ENCODE measurements at regions not wholly inside any gene's neighbourhood (a gene's known extent, or its start where the extent isn't known, plus 50 kb on each side); places are given as distances from the start of the nearest gene placed in this dataset.

DNA sequence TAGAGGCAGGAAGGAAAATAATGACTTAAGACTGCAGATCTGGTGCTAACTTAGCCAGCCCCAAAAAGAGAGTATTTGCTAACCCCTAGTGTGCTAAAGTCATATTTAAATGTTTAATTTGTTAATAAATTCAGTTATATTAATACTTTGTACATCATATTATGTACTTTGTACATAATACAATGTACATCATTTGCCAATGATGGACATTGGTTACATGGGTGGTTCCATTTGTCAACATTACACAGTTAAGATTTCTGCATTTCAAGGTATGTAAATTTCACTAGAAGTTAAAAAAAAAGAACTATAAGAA lies 63.9 kb upstream of the PIM1 start:
- no peaks in the 10 kb centered on the region for H3K9me3 ChIP-seq
- intact Hi-C loops (cut with DNase I; ENCODE audit: low total_unique reads), result no loop called here
- H3K27me3 ChIP-seq, result no peaks in the 10 kb centered on the region
- H3K27ac ChIP-seq, result no peak overlapping the region
- no peak for DNase-seq (ENCODE audit: low spot score in 2 of 2)
- H3K4me3 ChIP-seq, result no peak overlapping the region
- TF ChIP-seq POLR2AphosphoS5 (IDR thresholded peaks at IDR 0.05), result no peak
- no peak for TF ChIP-seq POLR2A (IDR thresholded peaks at IDR 0.05)
- TF ChIP-seq, protein P1, sequence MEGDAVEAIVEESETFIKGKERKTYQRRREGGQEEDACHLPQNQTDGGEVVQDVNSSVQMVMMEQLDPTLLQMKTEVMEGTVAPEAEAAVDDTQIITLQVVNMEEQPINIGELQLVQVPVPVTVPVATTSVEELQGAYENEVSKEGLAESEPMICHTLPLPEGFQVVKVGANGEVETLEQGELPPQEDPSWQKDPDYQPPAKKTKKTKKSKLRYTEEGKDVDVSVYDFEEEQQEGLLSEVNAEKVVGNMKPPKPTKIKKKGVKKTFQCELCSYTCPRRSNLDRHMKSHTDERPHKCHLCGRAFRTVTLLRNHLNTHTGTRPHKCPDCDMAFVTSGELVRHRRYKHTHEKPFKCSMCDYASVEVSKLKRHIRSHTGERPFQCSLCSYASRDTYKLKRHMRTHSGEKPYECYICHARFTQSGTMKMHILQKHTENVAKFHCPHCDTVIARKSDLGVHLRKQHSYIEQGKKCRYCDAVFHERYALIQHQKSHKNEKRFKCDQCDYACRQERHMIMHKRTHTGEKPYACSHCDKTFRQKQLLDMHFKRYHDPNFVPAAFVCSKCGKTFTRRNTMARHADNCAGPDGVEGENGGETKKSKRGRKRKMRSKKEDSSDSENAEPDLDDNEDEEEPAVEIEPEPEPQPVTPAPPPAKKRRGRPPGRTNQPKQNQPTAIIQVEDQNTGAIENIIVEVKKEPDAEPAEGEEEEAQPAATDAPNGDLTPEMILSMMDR (IDR thresholded peaks at IDR 0.05), result no peak
- H3K36me3 ChIP-seq, result no peaks in the 10 kb centered on the region
- H3K4me1 ChIP-seq, result peaks cover 0 to 3% of the 10 kb centered on the region in 2 donors

GRCh38 chr6:37106554-37106953 lies 63.4 kb upstream of the PIM1 start:
- no peaks in the 10 kb centered on the region for H3K9me3 ChIP-seq
- H3K4me3 ChIP-seq, result no peak overlapping the region
- no peaks in the 10 kb centered on the region for H3K27me3 ChIP-seq
- intact Hi-C loops (cut with DNase I; ENCODE audit: low total_unique reads), result no loop called here
- TF ChIP-seq POLR2AphosphoS5 (IDR thresholded peaks at IDR 0.05), result no peak
- TF ChIP-seq, protein P1 (IDR thresholded peaks at IDR 0.05), result no peak
- TF ChIP-seq POLR2A (IDR thresholded peaks at IDR 0.05), result no peak
- H3K27ac ChIP-seq, result no peak overlapping the region
- peaks cover 0 to 3% of the 10 kb centered on the region in 2 donors for H3K4me1 ChIP-seq
- DNase-seq (ENCODE audit: low spot score in 2 of 2), result no peak
- no peaks in the 10 kb centered on the region for H3K36me3 ChIP-seq

DNA sequence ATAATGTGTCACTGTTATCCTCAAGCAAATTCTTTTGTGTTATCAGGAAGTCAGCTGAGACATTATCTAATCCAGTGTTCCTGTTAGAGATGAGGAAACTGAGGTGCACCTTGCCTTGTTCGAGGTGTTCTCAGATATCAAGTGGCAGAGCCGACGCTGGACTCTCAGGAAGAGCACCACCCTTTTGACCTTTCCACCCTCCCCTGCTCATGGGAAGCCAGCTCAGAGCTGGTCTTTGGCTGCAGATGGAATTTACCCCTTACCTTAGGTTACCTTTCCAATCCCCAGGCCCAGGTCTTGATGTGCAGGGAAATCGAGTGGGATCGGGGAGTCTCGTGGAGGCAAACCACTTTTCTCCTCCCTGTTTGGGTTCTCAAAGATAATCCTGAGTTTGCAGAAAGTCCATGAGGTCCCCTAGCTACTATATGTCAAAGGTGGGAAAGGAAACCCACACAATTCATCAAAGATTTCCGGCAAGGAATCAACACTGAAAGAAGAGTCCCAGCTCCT lies 62.9 kb upstream of the PIM1 start:
- no peak overlapping the region for H3K27ac ChIP-seq
- H3K36me3 ChIP-seq, result no peaks in the 10 kb centered on the region
- no peak for TF ChIP-seq POLR2AphosphoS5 (IDR thresholded peaks at IDR 0.05)
- no peak for TF ChIP-seq POLR2A (IDR thresholded peaks at IDR 0.05)
- TF ChIP-seq, protein P1 (IDR thresholded peaks at IDR 0.05), result no peak
- no peaks in the 10 kb centered on the region for H3K27me3 ChIP-seq
- intact Hi-C loops (cut with DNase I; ENCODE audit: low total_unique reads), result no loop called here
- peaks cover 0 to 2% of the 10 kb centered on the region in 2 donors for H3K4me1 ChIP-seq
- no peaks in the 10 kb centered on the region for H3K9me3 ChIP-seq
- DNase-seq (ENCODE audit: low spot score in 2 of 2), result no peak
- no peak overlapping the region for H3K4me3 ChIP-seq

GRCh38 chr6:37109714-37110499 lies 60.0 kb upstream of the PIM1 start:
- Histone ChIP-seq H3K36me3 (no peaks in the 10 kb centered on the region), H3K27ac (peak overlapping the region; percentile 11 to 33), H3K27me3 (no peaks in the 10 kb centered on the region), H3K4me3 (no peak overlapping the region), H3K4me1 (no peaks in the 10 kb centered on the region), H3K9me3 (no peaks in the 10 kb centered on the region)
- intact Hi-C loops (cut with DNase I; ENCODE audit: low total_unique reads), result no loop called here
- no peak for DNase-seq (ENCODE audit: low spot score in 2 of 2)
- TF ChIP-seq POLR2AphosphoS5 (IDR thresholded peaks at IDR 0.05) (no peak), POLR2A (IDR thresholded peaks at IDR 0.05) (no peak)
- TF ChIP-seq, protein P1 (IDR thresholded peaks at IDR 0.05), result no peak
